ENCODE measurements at regions not wholly inside any gene's neighbourhood (a gene's known extent, or its start where the extent isn't known, plus 50 kb on each side); places are given as distances from the start of the nearest gene placed in this dataset.

- no peak overlapping the region for H3K27ac Mint-ChIP-seq
- no peaks in the 10 kb centered on the region for H3K27me3 Mint-ChIP-seq
- POLR2A ChIA-PET = no interaction called here
- H3K9me3 Mint-ChIP-seq = peaks cover 29% of the 10 kb centered on the region
- CTCF ChIA-PET = no interaction called here
- H3K36me3 Mint-ChIP-seq (ENCODE audit: low read depth) = no peaks in the 10 kb centered on the region
- H3K4me1 Mint-ChIP-seq = no peaks in the 10 kb centered on the region
- DNase-seq = no peak
- no peak overlapping the region for H3K4me3 Mint-ChIP-seq
Measured at GRCh38 chr5:144742361-144742760, 571.7 kb downstream of the KCTD16 start.

- CTCF ChIA-PET = no interaction called here
- Mint-ChIP-seq H3K9me3 (peaks cover 30% of the 10 kb centered on the region), H3K36me3 (ENCODE audit: low read depth) (no peaks in the 10 kb centered on the region), H3K27ac (no peak overlapping the region), H3K27me3 (no peaks in the 10 kb centered on the region), H3K4me3 (no peak overlapping the region), H3K4me1 (no peaks in the 10 kb centered on the region)
- POLR2A ChIA-PET = no interaction called here
- no peak for DNase-seq
Measured at GRCh38 chr5:144731786-144732185, 561.1 kb downstream of the KCTD16 start.

- Mint-ChIP-seq H3K27ac (no peak overlapping the region), H3K4me3 (no peak overlapping the region), H3K4me1 (no peaks in the 10 kb centered on the region), H3K27me3 (no peaks in the 10 kb centered on the region), H3K36me3 (ENCODE audit: low read depth) (no peaks in the 10 kb centered on the region), H3K9me3 (peaks cover 5% of the 10 kb centered on the region)
- POLR2A ChIA-PET = no interaction called here
- CTCF ChIA-PET = no interaction called here
- no peak for DNase-seq
Measured at GRCh38 chr5:144712090-144712489, 541.4 kb downstream of the KCTD16 start.

- POLR2A ChIA-PET = no interaction called here
- Mint-ChIP-seq H3K27me3 (no peaks in the 10 kb centered on the region), H3K9me3 (peaks cover 5% of the 10 kb centered on the region), H3K4me1 (no peaks in the 10 kb centered on the region), H3K4me3 (no peak overlapping the region), H3K36me3 (ENCODE audit: low read depth) (no peaks in the 10 kb centered on the region), H3K27ac (no peak overlapping the region)
- CTCF ChIA-PET = no interaction called here
- no peak for DNase-seq
Measured at GRCh38 chr5:144711172-144711571, 540.5 kb downstream of the KCTD16 start.

- Mint-ChIP-seq H3K4me1 (no peaks in the 10 kb centered on the region), H3K27me3 (no peaks in the 10 kb centered on the region), H3K4me3 (no peak overlapping the region), H3K36me3 (ENCODE audit: low read depth) (no peaks in the 10 kb centered on the region), H3K27ac (no peak overlapping the region), H3K9me3 (peaks cover 5% of the 10 kb centered on the region)
- POLR2A ChIA-PET = no interaction called here
- DNase-seq = no peak
- CTCF ChIA-PET = no interaction called here
Measured at GRCh38 chr5:144710637-144711036, 540.0 kb downstream of the KCTD16 start.

- Mint-ChIP-seq H3K27me3 (no peaks in the 10 kb centered on the region), H3K4me1 (no peaks in the 10 kb centered on the region), H3K4me3 (no peak overlapping the region), H3K9me3 (no peaks in the 10 kb centered on the region), H3K27ac (no peak overlapping the region), H3K36me3 (ENCODE audit: low read depth) (no peaks in the 10 kb centered on the region)
- CTCF ChIA-PET = no interaction called here
- POLR2A ChIA-PET = no interaction called here
- DNase-seq = no peak
Measured at GRCh38 chr5:144703776-144704175, 533.1 kb downstream of the KCTD16 start.

GRCh38 chr5:144698484-144698883 is 527.8 kb downstream of the KCTD16 start:
- CTCF ChIA-PET = no interaction called here
- no peak overlapping the region for H3K4me3 Mint-ChIP-seq

GRCh38 chr5:144697847-144698262 is 527.2 kb downstream of the KCTD16 start:
- H3K4me1 Mint-ChIP-seq = no peaks in the 10 kb centered on the region
- no peaks in the 10 kb centered on the region for H3K27me3 Mint-ChIP-seq
- no peak overlapping the region for H3K4me3 Mint-ChIP-seq
- ChIA-PET POLR2A (no interaction called here), CTCF (no interaction called here)
- H3K9me3 Mint-ChIP-seq = no peaks in the 10 kb centered on the region
- no peak for DNase-seq
- H3K36me3 Mint-ChIP-seq (ENCODE audit: low read depth) = no peaks in the 10 kb centered on the region
- no peak overlapping the region for H3K27ac Mint-ChIP-seq

More at GRCh38 chr5:144698484-144698883, 527.8 kb downstream of the KCTD16 start:
- H3K27me3 Mint-ChIP-seq = no peaks in the 10 kb centered on the region
- H3K27ac Mint-ChIP-seq = no peak overlapping the region
- POLR2A ChIA-PET = no interaction called here
- H3K4me1 Mint-ChIP-seq = no peaks in the 10 kb centered on the region
- H3K9me3 Mint-ChIP-seq = no peaks in the 10 kb centered on the region
- H3K36me3 Mint-ChIP-seq (ENCODE audit: low read depth) = no peaks in the 10 kb centered on the region
- DNase-seq = no peak

- Mint-ChIP-seq H3K4me1 (no peaks in the 10 kb centered on the region), H3K36me3 (ENCODE audit: low read depth) (no peaks in the 10 kb centered on the region), H3K9me3 (peaks cover 8% of the 10 kb centered on the region), H3K4me3 (no peak overlapping the region), H3K27ac (no peak overlapping the region), H3K27me3 (no peaks in the 10 kb centered on the region)
- CTCF ChIA-PET = no interaction called here
- DNase-seq = no peak
- POLR2A ChIA-PET = no interaction called here
Measured at GRCh38 chr5:144691936-144692335, 521.3 kb downstream of the KCTD16 start.

GRCh38 chr5:144684899-144685298 is 514.2 kb downstream of the KCTD16 start:
- ChIA-PET CTCF (no interaction called here), POLR2A (no interaction called here)
- Mint-ChIP-seq H3K36me3 (ENCODE audit: low read depth) (no peaks in the 10 kb centered on the region), H3K27me3 (no peaks in the 10 kb centered on the region), H3K27ac (no peak overlapping the region), H3K4me3 (no peak overlapping the region), H3K9me3 (peaks cover 17% of the 10 kb centered on the region), H3K4me1 (no peaks in the 10 kb centered on the region)
- DNase-seq = no peak

GRCh38 chr5:144680711-144681110 is 510.0 kb downstream of the KCTD16 start:
- ChIA-PET CTCF (no interaction called here), POLR2A (no interaction called here)
- H3K36me3 Mint-ChIP-seq (ENCODE audit: low read depth) = no peaks in the 10 kb centered on the region

GRCh38 chr5:144671066-144671465 is 500.4 kb downstream of the KCTD16 start:
- Mint-ChIP-seq H3K36me3 (ENCODE audit: low read depth) (no peaks in the 10 kb centered on the region), H3K4me1 (no peaks in the 10 kb centered on the region), H3K27me3 (no peaks in the 10 kb centered on the region), H3K27ac (no peak overlapping the region), H3K9me3 (no peaks in the 10 kb centered on the region), H3K4me3 (no peak overlapping the region)
- CTCF ChIA-PET = no interaction called here
- no peak for DNase-seq
- POLR2A ChIA-PET = no interaction called here

More at GRCh38 chr5:144680711-144681110, 510.0 kb downstream of the KCTD16 start:
- Mint-ChIP-seq H3K27me3 (no peaks in the 10 kb centered on the region), H3K27ac (no peak overlapping the region), H3K9me3 (peaks cover 18% of the 10 kb centered on the region), H3K4me3 (no peak overlapping the region), H3K4me1 (no peaks in the 10 kb centered on the region)
- DNase-seq = no peak

GRCh38 chr5:144659634-144660227 is 489.1 kb downstream of the KCTD16 start:
- no peaks in the 10 kb centered on the region for H3K4me1 Mint-ChIP-seq
- POLR2A ChIA-PET = no interaction called here
- no peaks in the 10 kb centered on the region for H3K36me3 Mint-ChIP-seq (ENCODE audit: low read depth)
- H3K4me3 Mint-ChIP-seq = no peak overlapping the region
- peaks cover 2% of the 10 kb centered on the region for H3K9me3 Mint-ChIP-seq
- CTCF ChIA-PET = no interaction called here
- no peaks in the 10 kb centered on the region for H3K27me3 Mint-ChIP-seq
- H3K27ac Mint-ChIP-seq = no peak overlapping the region
- no peak for DNase-seq

GRCh38 chr5:144644317-144644716 is 473.6 kb downstream of the KCTD16 start:
- POLR2A ChIA-PET = no interaction called here
- no peak overlapping the region for H3K4me3 Mint-ChIP-seq
- CTCF ChIA-PET = no interaction called here
- no peak for DNase-seq
- H3K27ac Mint-ChIP-seq = no peak overlapping the region
- H3K4me1 Mint-ChIP-seq = no peaks in the 10 kb centered on the region
- H3K9me3 Mint-ChIP-seq = peaks cover 3% of the 10 kb centered on the region
- no peaks in the 10 kb centered on the region for H3K27me3 Mint-ChIP-seq
- no peaks in the 10 kb centered on the region for H3K36me3 Mint-ChIP-seq (ENCODE audit: low read depth)

- CTCF ChIA-PET = no interaction called here
- no peak overlapping the region for H3K27ac Mint-ChIP-seq
- DNase-seq = no peak
- no peaks in the 10 kb centered on the region for H3K36me3 Mint-ChIP-seq (ENCODE audit: low read depth)
- peaks cover 6% of the 10 kb centered on the region for H3K9me3 Mint-ChIP-seq
- H3K27me3 Mint-ChIP-seq = no peaks in the 10 kb centered on the region
- H3K4me1 Mint-ChIP-seq = no peaks in the 10 kb centered on the region
- no peak overlapping the region for H3K4me3 Mint-ChIP-seq
- POLR2A ChIA-PET = no interaction called here
Measured at GRCh38 chr5:144638787-144639186, 468.1 kb downstream of the KCTD16 start.
